AG04450 (cell line): ENCODE measurements at regions not wholly inside any gene's neighbourhood (a gene's known extent, or its start where the extent isn't known, plus 50 kb on each side); places are given as distances from the start of the nearest gene placed in this dataset.
A peak's percentile ranks its signal among the peaks of the same experiment; 100 is the strongest.

Experiments used
- CTCF ChIA-PET: fragments of 300-600, 350-600 bp; formaldehyde crosslinking; extraction: SDS; loops from one replicate; lab custom pipeline; 2022; ENCODE audit warnings: antibody characterized with exemption, inconsistent platforms; lab: Charles Lee
- POLR2A ChIA-PET: fragments of 350-600 bp; formaldehyde crosslinking; extraction: SDS; loops from one replicate; lab custom pipeline; 2021; ENCODE audit warnings: antibody characterized with exemption, inconsistent platforms; lab: Yijun Ruan, JAX
- DNase-seq: peaks from one replicate; pipeline ENCODE4 v3.0.0-alpha.2; 2011; ENCODE audit warnings: low read depth, low spot score
- H3K27ac ChIP-seq: one replicate; pipeline ENCODE4 v1.5.1; 2012; ENCODE audit warnings: low read depth, low read length, control low read depth
- H3K27me3 ChIP-seq: one replicate; pipeline ENCODE4 v1.6.0; 2012; ENCODE audit warnings: low read length; ENCODE audit not compliant: control insufficient read depth, insufficient read depth
- H3K4me3 ChIP-seq: 2 replicates; pipeline ENCODE4 v1.5.1; 2011; ENCODE audit warnings: mild to moderate bottlenecking, low read depth, low read length, control low read depth
- H3K9me3 ChIP-seq: 2 replicates; pipeline ENCODE4 v1.5.1; 2012; ENCODE audit warnings: low read length; ENCODE audit not compliant: control insufficient read depth, insufficient read depth
- TF ChIP-seq, protein P1 (sequence below): IDR thresholded peaks from 2 replicates; pipeline ENCODE4 v1.5.1; 2011; ENCODE audit warnings: low read depth, low read length, control low read depth, inconsistent platforms

DNA sequence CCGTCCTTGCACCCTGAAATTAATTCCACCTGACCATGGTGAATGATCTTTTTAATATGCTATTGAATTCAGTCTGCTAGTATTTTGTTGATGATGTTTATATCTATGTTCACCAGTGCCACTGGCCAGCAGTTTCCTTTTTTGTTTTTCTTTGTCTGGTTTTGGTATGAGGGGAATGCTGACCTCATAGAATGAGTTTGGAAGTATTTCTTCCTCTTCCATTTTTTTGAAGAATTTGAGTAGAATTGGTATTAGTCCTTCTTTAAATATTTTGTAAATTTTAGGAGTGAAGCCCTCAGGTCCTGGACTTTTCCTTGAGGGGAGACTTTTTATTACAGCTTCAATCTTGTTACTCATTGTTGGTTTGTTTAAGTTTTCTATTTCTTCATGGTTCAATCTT is 231.6 kb downstream of the MRPL39 start:
- POLR2A ChIA-PET: no interaction called here
- CTCF ChIA-PET: interaction anchor here (0.9 to 1.2 kb wide), 3 partner anchors 9 to 25 kb away, joined by 3 read pairs; no protein-coding TSS in a partner anchor
- H3K9me3 ChIP-seq: no peaks in the 10 kb centered on the region
- TF ChIP-seq, protein P1, sequence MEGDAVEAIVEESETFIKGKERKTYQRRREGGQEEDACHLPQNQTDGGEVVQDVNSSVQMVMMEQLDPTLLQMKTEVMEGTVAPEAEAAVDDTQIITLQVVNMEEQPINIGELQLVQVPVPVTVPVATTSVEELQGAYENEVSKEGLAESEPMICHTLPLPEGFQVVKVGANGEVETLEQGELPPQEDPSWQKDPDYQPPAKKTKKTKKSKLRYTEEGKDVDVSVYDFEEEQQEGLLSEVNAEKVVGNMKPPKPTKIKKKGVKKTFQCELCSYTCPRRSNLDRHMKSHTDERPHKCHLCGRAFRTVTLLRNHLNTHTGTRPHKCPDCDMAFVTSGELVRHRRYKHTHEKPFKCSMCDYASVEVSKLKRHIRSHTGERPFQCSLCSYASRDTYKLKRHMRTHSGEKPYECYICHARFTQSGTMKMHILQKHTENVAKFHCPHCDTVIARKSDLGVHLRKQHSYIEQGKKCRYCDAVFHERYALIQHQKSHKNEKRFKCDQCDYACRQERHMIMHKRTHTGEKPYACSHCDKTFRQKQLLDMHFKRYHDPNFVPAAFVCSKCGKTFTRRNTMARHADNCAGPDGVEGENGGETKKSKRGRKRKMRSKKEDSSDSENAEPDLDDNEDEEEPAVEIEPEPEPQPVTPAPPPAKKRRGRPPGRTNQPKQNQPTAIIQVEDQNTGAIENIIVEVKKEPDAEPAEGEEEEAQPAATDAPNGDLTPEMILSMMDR: no peak
- no peak overlapping the region for H3K27ac ChIP-seq
- no peaks in the 10 kb centered on the region for H3K27me3 ChIP-seq
- no peak for DNase-seq
- H3K4me3 ChIP-seq: no peak overlapping the region

DNA sequence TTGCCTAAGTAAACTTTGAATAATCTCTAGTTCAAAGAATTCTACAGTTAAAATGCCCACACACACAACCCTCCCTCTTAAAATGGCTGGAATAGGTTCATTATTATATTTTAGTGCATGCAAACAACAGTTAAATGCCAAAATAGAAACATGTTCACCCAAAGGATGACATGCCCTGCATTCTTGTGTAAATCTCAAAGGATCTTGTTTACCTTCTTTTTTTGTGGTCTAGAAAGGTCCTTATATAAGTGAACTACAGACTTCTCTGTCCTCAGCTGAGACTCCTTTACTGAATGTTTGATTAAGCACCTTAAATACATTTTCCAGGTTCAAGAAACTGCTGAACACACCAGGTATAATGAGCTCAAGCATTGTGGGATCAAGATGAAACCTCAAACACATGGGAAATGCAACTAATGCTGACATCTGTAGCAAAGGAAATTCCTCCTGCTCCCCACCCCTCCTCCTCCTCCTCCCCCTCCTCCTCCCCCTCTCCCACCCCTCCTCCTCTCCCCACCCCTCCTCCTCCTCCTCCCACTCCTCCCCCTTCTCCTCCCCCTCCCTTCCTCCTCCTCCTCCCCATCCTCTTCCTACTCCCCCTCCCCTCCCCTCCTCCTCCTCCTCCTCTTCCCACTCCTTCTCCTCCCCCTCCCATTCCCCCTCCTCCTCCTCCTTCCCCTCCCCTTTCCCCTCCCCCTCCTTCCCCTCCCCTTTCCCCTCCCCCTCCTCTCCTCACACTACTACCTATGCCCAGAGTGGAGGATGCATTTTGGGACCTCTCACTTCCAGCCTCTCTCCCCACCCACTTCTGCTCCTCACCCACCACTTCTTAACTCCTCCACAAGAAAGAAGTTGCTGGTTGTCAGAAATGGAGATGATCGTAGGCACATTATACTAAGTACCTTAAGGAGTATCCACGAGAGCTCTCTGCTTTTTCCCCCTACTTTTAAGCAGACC is 233.9 kb downstream of the MRPL39 start:
- H3K27me3 ChIP-seq: no peaks in the 10 kb centered on the region
- ChIA-PET CTCF (no interaction called here), POLR2A (no interaction called here)
- TF ChIP-seq, protein P1: no peak
- no peaks in the 10 kb centered on the region for H3K9me3 ChIP-seq
- no peak for DNase-seq
- H3K27ac ChIP-seq: no peak overlapping the region
- no peak overlapping the region for H3K4me3 ChIP-seq

DNA sequence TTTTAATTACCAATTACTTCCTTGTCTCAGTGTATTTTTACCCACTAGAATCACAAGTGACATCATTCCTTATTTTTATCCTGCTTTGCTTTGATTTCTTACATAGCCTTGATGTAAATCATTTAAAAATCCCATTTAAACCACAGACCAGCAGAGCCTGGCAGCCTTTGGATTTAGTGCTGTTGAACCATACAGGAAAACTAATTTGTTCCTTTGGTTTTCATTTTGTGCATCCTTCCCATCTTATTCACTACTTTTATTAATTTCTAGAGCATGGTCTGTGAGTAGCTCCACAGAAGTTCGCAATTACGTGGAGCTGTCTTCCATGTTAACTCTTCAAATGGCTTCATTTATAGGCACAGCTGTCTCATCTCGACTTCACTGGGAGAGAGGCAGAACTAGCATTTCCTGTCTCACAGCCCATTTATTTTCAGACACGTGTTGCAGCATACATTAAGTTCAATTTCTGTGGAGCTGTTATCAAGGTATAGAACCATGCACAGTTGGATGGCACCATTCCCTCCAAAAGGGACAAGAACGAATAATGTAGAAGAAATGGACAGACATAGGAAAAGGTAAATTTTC is 235.3 kb downstream of the MRPL39 start:
- ChIA-PET POLR2A (no interaction called here), CTCF (interaction anchor here (1.1 to 1.5 kb wide), 2 partner anchors 14 to 21 kb away, joined by 3 to 7 read pairs; no protein-coding TSS in a partner anchor)
- H3K4me3 ChIP-seq: no peak overlapping the region
- no peaks in the 10 kb centered on the region for H3K27me3 ChIP-seq
- no peak for DNase-seq
- TF ChIP-seq, protein P1: no peak
- H3K27ac ChIP-seq: no peak overlapping the region
- no peaks in the 10 kb centered on the region for H3K9me3 ChIP-seq

DNA sequence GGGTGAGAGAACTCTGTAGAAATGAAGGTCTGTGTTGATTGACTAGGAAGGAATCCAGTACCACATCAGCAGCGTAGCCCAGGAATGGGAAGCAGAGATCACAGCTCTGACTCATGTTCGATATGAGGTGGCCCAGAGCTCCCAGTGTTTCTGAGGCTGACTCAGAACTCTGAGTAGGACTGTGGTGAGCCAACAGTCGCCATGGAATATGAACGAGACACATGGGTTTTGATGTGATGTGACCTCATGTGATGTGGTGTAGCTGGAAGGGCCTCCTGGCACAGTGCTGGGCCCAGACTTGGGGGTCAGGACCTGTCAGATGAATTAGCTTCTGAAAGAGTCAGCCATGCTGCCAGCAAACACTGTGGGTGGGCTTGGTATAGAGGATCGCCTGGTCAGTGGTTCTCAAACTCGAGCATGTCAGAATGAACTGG is 237.0 kb downstream of the MRPL39 start:
- ChIA-PET POLR2A (interaction anchor here (1.7 kb wide), 1 partner anchor 41 kb away, joined by 17 read pairs; no protein-coding TSS in a partner anchor), CTCF (interaction anchor here (0.6 to 2.2 kb wide), 6 partner anchors 10 to 407 kb away, joined by 3 to 10 read pairs (median 4); no protein-coding TSS in a partner anchor)
- Histone ChIP-seq H3K27me3 (no peaks in the 10 kb centered on the region), H3K27ac (peak overlapping the region; percentile 95), H3K9me3 (no peaks in the 10 kb centered on the region), H3K4me3 (no peak overlapping the region)
- DNase-seq: peak; percentile 87
- TF ChIP-seq, protein P1: no peak
